ENCODE measurements at regions not wholly inside any gene's neighbourhood (a gene's known extent, or its start where the extent isn't known, plus 50 kb on each side); places are given as distances from the start of the nearest gene placed in this dataset.

DNA sequence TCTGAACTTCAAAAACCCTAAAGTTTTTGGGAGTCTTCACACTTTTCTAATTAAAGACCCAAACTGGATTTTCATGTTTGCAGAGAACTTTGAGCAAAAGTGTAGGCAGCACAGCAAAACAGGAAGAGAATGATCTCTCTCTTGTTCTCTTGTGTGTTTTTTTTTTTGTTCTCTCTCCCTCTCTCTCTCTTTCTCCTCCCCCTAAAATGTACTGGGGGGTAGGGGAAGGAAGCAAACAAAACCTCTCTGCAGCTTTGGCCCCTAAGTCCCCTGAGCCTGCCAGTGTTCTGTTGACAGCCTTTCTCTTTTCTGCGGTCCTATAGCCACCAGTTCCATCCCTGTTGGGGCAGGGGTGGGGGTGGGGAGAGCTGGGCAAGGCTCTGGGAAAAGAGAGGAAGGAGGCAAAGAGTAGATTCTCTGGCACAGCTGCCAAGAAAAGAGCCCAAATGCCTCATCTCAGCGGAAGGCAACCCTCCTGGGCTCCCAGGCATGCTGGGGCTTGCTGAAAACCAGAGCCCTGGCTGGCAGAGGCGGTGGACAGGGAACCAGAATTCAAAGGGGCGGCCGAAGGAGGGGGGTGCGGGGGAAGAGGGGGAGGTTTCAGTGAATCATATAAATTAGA is 295.3 kb downstream of the SOX9 start:
- TF ChIP-seq, protein P1, sequence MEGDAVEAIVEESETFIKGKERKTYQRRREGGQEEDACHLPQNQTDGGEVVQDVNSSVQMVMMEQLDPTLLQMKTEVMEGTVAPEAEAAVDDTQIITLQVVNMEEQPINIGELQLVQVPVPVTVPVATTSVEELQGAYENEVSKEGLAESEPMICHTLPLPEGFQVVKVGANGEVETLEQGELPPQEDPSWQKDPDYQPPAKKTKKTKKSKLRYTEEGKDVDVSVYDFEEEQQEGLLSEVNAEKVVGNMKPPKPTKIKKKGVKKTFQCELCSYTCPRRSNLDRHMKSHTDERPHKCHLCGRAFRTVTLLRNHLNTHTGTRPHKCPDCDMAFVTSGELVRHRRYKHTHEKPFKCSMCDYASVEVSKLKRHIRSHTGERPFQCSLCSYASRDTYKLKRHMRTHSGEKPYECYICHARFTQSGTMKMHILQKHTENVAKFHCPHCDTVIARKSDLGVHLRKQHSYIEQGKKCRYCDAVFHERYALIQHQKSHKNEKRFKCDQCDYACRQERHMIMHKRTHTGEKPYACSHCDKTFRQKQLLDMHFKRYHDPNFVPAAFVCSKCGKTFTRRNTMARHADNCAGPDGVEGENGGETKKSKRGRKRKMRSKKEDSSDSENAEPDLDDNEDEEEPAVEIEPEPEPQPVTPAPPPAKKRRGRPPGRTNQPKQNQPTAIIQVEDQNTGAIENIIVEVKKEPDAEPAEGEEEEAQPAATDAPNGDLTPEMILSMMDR (IDR thresholded peaks at IDR 0.05): no peak
- no peak for TF ChIP-seq POLR2A (IDR thresholded peaks at IDR 0.05)
